Naive thymus-derived CD4-positive, alpha-beta T cell (primary cell): ENCODE measurements at regions not wholly inside any gene's neighbourhood (a gene's known extent, or its start where the extent isn't known, plus 50 kb on each side); places are given as distances from the start of the nearest gene placed in this dataset.

ENCODE experiments used
- ATAC-seq: fragments of 150-1000 bp; cut with Tn5 transposase; 2 replicates; pipeline ENCODE4 v1.10.0; 2021; ENCODE audit warnings: mild to moderate bottlenecking, moderate library complexity
- CTCF ChIA-PET: fragments of 350-600 bp; sonication (Branson Sonifier 250); formaldehyde crosslinking; loops from one replicate; lab custom pipeline; 2021; ENCODE audit warnings: antibody characterized with exemption; lab: Charles Lee
- POLR2A ChIA-PET: fragments of 350-600 bp; sonication (Branson Sonifier 250); formaldehyde crosslinking; loops from one replicate; lab custom pipeline; 2021; ENCODE audit warnings: antibody characterized with exemption, inconsistent platforms; lab: Charles Lee
- DNase-seq, 9 donors: peaks; one replicate each; pipeline versions ENCODE4 v3.0.0 to v3.0.0-alpha.2; 2020 to 2022; ENCODE audit warnings: mixed read lengths in 1 of 9
- H3K27ac ChIP-seq: one replicate; pipeline ENCODE4 v1.7.0; 2013; ENCODE audit warnings: mild to moderate bottlenecking, low read depth, low read length, moderate library complexity
- H3K27me3 ChIP-seq, 2 donors: one replicate each; pipeline ENCODE4 v1.7.0; 2013; ENCODE audit warnings: low read length in 2 of 2, mild to moderate bottlenecking in 2 of 2, moderate library complexity in 2 of 2; ENCODE audit not compliant: control insufficient read depth in 2 of 2, insufficient read depth in 2 of 2
- H3K36me3 ChIP-seq, 3 experiments: 1 replicate in 2 of 3; 2 replicates in 1 of 3; pipeline ENCODE4 v1.7.0; 2013; ENCODE audit warnings: low read length in 3 of 3, mild to moderate bottlenecking in 3 of 3, moderate library complexity in 1 of 3; ENCODE audit not compliant: insufficient read depth in 3 of 3, control insufficient read depth in 2 of 3
- H3K4me1 ChIP-seq, 2 donors: one replicate each; pipeline ENCODE4 v1.7.0; 2013; ENCODE audit warnings: low read length in 2 of 2, mild to moderate bottlenecking in 2 of 2, moderate library complexity in 1 of 2; ENCODE audit not compliant: control insufficient read depth in 2 of 2, insufficient read depth in 2 of 2
- H3K4me3 ChIP-seq: 2 replicates; pipeline ENCODE4 v1.7.0; 2013; ENCODE audit warnings: mild to moderate bottlenecking, low read length
- H3K9me3 ChIP-seq, 3 experiments: 1 replicate in 2 of 3; 2 replicates in 1 of 3; pipeline ENCODE4 v1.7.0; 2013; ENCODE audit warnings: low read length in 3 of 3; ENCODE audit not compliant: control insufficient read depth in 2 of 3
- H3K27ac Mint-ChIP-seq, 9 donors: one replicate each; pipeline ENCODE4 v1.8.0; 2020 to 2022; ENCODE audit warnings: mixed read lengths in 9 of 9, mild to moderate bottlenecking in 8 of 9, moderate library complexity in 5 of 9, inconsistent platforms in 2 of 9
- H3K27me3 Mint-ChIP-seq, 5 donors: one replicate each; pipeline ENCODE4 v1.8.0; 2021 to 2022; ENCODE audit warnings: mixed read lengths in 5 of 5, mild to moderate bottlenecking in 1 of 5
- H3K36me3 Mint-ChIP-seq, 5 donors: one replicate each; pipeline ENCODE4 v1.8.0; 2020 to 2022; ENCODE audit warnings: mixed read lengths in 5 of 5, mild to moderate bottlenecking in 3 of 5, inconsistent platforms in 1 of 5
- H3K4me1 Mint-ChIP-seq, 7 donors: one replicate each; pipeline ENCODE4 v1.8.0; 2020 to 2022; ENCODE audit warnings: mixed read lengths in 7 of 7, mild to moderate bottlenecking in 3 of 7, inconsistent platforms in 1 of 7
- H3K4me3 Mint-ChIP-seq, 10 donors: one replicate each; pipeline ENCODE4 v1.8.0; 2020 to 2022; ENCODE audit warnings: mild to moderate bottlenecking in 10 of 10, mixed read lengths in 10 of 10, moderate library complexity in 6 of 10, inconsistent platforms in 2 of 10
- H3K9me3 Mint-ChIP-seq, 11 donors: one replicate each; pipeline ENCODE4 v1.8.0; 2020 to 2022; ENCODE audit warnings: mixed read lengths in 11 of 11, mild to moderate bottlenecking in 4 of 11, inconsistent platforms in 1 of 11, moderate library complexity in 1 of 11
- intact Hi-C, 2 donors: fragments of 100-400 bp; cut with micrococcal nuclease; formaldehyde crosslinking; loops; one replicate each; pipeline ENCODE4 v1.15.1; 2023

DNA sequence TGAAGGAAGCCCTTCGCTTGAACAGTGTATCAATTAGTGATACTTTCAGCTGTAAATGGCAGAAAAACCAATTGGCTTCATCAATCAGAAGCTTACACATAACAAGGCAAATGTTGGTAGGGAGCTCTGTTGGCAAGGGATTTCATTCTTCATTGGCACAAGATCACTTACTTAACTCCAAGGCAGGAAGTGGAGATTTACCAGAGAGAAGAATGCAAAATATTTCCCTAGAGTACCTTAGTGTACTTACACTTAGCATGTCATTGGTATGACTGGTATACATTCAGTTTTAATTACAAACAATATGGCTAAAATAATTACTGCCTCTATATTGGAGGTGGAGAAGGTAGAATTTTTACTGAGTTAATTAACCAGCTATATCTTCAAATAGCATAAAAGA lies 545.0 kb downstream of the GABRG1 start:
- H3K4me1 Mint-ChIP-seq: no peaks in the 10 kb centered on the region
- CTCF ChIA-PET: no interaction called here

DNA sequence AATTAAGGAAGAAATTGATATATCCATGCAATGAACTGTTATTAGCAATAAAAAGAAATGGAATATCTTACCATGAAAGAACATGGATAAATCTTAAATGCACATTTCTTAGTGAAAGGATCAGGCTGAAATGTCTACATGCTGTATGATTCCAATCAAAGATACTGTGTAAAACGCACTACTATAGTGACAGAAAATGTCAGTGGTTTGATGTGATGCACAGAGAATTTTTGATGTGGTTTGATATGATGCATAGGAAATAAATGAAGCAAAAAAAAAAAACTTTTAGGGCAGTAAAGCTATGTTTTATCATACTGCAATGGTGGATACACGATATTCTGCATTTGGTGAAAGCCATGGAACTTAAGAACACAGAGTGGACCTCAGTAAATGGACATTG lies 547.6 kb downstream of the GABRG1 start:
- no peak for ATAC-seq
- Mint-ChIP-seq H3K4me3 (no peak overlapping the region), H3K36me3 (no peaks in the 10 kb centered on the region)

More for the DNA sequence above, 545.0 kb downstream of the GABRG1 start:
- H3K4me1 ChIP-seq: no peaks in the 10 kb centered on the region
- Mint-ChIP-seq H3K27ac (no peak overlapping the region), H3K36me3 (no peaks in the 10 kb centered on the region), H3K4me3 (no peak overlapping the region), H3K9me3 (peaks cover 0 to 29% (median 5%) of the 10 kb centered on the region in 11 donors), H3K27me3 (no peaks in the 10 kb centered on the region)
- H3K27ac ChIP-seq: no peak overlapping the region
- intact Hi-C loops: no loop called here
- no peak overlapping the region for H3K4me3 ChIP-seq
- no peak for DNase-seq
- no peak for ATAC-seq
- POLR2A ChIA-PET: no interaction called here
- no peaks in the 10 kb centered on the region for H3K9me3 ChIP-seq
- no peaks in the 10 kb centered on the region for H3K27me3 ChIP-seq
- H3K36me3 ChIP-seq: no peaks in the 10 kb centered on the region

DNA sequence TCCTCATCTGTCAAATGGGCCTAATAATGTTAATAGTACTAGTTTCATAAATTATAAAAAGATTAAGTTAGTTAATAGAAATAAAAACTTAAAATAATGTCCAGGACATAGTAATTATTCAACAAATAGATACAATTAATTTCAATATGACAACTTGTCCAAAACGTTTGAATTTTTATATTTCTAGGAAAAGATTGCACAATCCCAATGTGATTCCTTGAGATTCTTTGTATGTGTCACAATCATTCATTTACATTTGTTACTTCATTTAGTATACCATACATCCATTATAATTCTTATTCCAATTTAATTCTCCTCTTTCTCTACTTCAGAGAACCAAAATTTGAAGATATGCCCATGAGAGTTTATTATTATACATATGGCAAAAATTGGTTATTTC lies 554.2 kb downstream of the GABRG1 start:
- ChIA-PET POLR2A (no interaction called here), CTCF (no interaction called here)
- no peaks in the 10 kb centered on the region for H3K36me3 Mint-ChIP-seq
- H3K27me3 Mint-ChIP-seq: no peaks in the 10 kb centered on the region
- H3K27me3 ChIP-seq: no peaks in the 10 kb centered on the region
- H3K36me3 ChIP-seq: no peaks in the 10 kb centered on the region
- no peak overlapping the region for H3K4me3 ChIP-seq
- intact Hi-C loops: no loop called here
- DNase-seq (no peak), ATAC-seq (no peak)
- H3K9me3 Mint-ChIP-seq: peaks cover 0 to 17% (median 3%) of the 10 kb centered on the region in 11 donors
- H3K27ac Mint-ChIP-seq: no peak overlapping the region
- no peaks in the 10 kb centered on the region for H3K9me3 ChIP-seq
- no peak overlapping the region for H3K4me3 Mint-ChIP-seq
- H3K27ac ChIP-seq: no peak overlapping the region
- no peaks in the 10 kb centered on the region for H3K4me1 Mint-ChIP-seq
- H3K4me1 ChIP-seq: no peaks in the 10 kb centered on the region

More for the DNA sequence above, 547.6 kb downstream of the GABRG1 start:
- Histone ChIP-seq H3K27ac (no peak overlapping the region), H3K27me3 (no peaks in the 10 kb centered on the region), H3K36me3 (no peaks in the 10 kb centered on the region), H3K4me1 (no peaks in the 10 kb centered on the region), H3K9me3 (no peaks in the 10 kb centered on the region), H3K4me3 (no peak overlapping the region)
- DNase-seq: no peak
- no peaks in the 10 kb centered on the region for H3K27me3 Mint-ChIP-seq
- peaks cover 0 to 17% (median 4%) of the 10 kb centered on the region in 11 donors for H3K9me3 Mint-ChIP-seq
- no peak overlapping the region for H3K27ac Mint-ChIP-seq
- intact Hi-C loops: no loop called here
- POLR2A ChIA-PET: no interaction called here
- H3K4me1 Mint-ChIP-seq: no peaks in the 10 kb centered on the region
- CTCF ChIA-PET: no interaction called here

DNA sequence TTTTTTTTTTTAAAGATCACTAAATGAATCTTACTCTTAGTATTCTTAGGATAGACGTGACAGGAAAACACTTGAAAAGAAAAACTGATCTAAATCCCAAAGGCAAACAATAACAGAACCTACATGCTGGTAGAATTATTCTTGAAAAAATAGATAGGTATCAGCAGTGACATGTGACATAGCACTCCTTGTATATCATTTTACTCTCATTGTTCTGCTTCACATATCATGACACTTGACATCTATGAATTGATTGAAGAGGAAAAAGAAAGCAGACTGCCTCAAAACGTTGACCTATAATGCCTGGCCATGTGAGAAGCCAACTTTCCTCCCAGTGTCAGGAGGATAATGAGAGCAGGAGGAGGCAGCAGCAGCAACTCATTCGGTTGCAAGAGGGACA lies 555.2 kb downstream of the GABRG1 start:
- no peak for DNase-seq
- H3K36me3 Mint-ChIP-seq: no peaks in the 10 kb centered on the region
- no peak overlapping the region for H3K27ac Mint-ChIP-seq
- H3K4me1 Mint-ChIP-seq: no peaks in the 10 kb centered on the region
- ChIA-PET POLR2A (no interaction called here), CTCF (no interaction called here)
- no peak overlapping the region for H3K27ac ChIP-seq
- no peak overlapping the region for H3K4me3 Mint-ChIP-seq
- no peaks in the 10 kb centered on the region for H3K36me3 ChIP-seq
- intact Hi-C loops: no loop called here
- H3K4me1 ChIP-seq: no peaks in the 10 kb centered on the region
- no peaks in the 10 kb centered on the region for H3K27me3 Mint-ChIP-seq
- peaks cover 0 to 17% (median 3%) of the 10 kb centered on the region in 11 donors for H3K9me3 Mint-ChIP-seq
- no peaks in the 10 kb centered on the region for H3K9me3 ChIP-seq
- H3K4me3 ChIP-seq: no peak overlapping the region
- no peaks in the 10 kb centered on the region for H3K27me3 ChIP-seq
- no peak for ATAC-seq

DNA sequence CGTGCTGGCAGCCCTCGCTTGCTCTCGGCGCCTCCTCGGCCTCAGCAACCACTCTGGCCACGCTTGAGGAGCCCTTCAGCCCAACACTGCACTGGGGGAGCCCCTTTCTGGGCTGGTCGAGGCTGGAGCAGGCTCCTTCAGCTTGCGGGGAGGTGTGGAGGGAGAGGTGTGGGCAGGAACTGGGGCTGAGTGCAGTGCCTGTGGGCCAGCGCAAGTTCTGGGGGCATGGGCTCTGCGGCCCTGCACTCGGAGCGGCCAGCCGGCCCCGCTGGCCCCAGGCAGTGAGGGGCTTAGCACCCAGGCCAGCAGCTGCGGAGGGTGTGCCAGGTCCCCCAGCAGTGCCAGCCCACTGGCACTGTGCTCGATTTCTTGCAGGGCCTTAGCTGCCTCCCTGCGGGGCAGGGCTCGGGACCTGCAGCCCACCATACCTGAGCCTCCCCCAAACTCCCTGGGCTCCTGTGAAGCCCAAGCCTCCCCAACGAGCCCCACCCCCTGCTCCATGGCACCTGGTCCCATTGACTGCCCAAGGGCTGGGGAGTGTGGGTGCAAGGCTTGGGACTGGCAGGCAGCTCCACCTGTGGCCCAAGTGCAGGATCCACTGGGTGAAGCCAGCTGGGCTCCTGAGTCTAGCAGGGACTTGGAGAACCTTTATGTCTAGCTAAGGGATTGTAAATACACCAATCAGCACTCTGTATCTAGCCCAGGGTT lies 556.8 kb downstream of the GABRG1 start:
- Mint-ChIP-seq H3K27me3 (no peaks in the 10 kb centered on the region), H3K36me3 (no peaks in the 10 kb centered on the region), H3K4me3 (no peak overlapping the region), H3K27ac (no peak overlapping the region), H3K9me3 (peaks cover 0 to 9% (median 3%) of the 10 kb centered on the region in 11 donors), H3K4me1 (no peaks in the 10 kb centered on the region)
- no peaks in the 10 kb centered on the region for H3K9me3 ChIP-seq
- H3K4me1 ChIP-seq: no peaks in the 10 kb centered on the region
- intact Hi-C loops: no loop called here
- no peak overlapping the region for H3K4me3 ChIP-seq
- no peaks in the 10 kb centered on the region for H3K27me3 ChIP-seq
- ChIA-PET POLR2A (no interaction called here), CTCF (no interaction called here)
- DNase-seq (no peak), ATAC-seq (no peak)
- no peaks in the 10 kb centered on the region for H3K36me3 ChIP-seq
- H3K27ac ChIP-seq: no peak overlapping the region

DNA sequence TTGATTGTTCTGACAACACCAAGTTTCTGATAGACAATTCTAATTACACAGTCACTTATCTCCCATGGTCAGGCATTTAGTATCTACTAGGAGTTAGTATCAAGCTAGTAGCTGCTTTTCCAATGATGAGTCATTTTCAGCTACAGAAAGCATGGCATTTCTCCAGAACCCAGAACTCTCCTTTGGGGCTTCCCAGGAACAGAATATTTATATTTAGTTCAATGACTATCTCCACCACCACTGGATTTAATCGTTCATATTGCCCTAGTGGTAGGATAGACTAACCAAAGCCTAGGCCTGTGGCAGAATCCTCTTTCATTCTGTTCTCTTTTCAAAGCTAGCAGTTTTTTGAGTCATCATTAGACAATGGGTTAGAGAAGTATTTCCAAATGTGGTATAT lies 569.4 kb downstream of the GABRG1 start:
- Mint-ChIP-seq H3K4me1 (peaks cover 0 to 2% (median 0%) of the 10 kb centered on the region in 7 donors), H3K27ac (no peak overlapping the region), H3K36me3 (no peaks in the 10 kb centered on the region)

DNA sequence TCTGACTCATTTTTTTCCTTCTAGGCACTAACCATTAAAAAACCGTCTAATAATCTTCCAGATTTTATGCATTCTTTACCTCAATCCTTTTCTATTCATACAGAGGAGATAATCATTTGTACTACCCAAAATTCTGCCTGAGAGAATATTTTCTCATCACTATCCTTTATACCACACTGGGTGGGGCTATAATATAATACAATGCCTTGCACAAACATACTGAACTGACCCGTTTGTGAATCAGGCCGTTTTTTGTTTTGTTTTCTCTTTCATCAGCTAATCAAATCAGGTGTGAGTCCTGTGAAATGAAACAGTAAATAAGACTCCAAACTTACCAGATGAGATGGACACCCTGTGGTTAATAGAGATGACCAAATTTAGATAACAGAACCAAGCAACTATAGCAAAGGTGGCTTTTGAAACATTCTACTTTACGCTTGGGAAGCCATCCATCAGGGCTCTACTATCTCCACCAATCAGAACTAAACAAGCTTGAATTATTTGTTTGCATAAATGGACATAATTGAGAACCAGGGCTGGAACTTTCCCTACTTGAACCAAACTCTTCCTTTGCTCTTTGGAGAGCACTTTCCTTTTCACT lies 573.0 kb downstream of the GABRG1 start:
- peaks cover 0 to 9% (median 3%) of the 10 kb centered on the region in 11 donors for H3K9me3 Mint-ChIP-seq

More for the DNA sequence above, 569.4 kb downstream of the GABRG1 start:
- Histone ChIP-seq H3K4me1 (no peaks in the 10 kb centered on the region), H3K9me3 (no peaks in the 10 kb centered on the region), H3K36me3 (no peaks in the 10 kb centered on the region), H3K27me3 (no peaks in the 10 kb centered on the region), H3K4me3 (no peak overlapping the region), H3K27ac (no peak overlapping the region)
- POLR2A ChIA-PET: no interaction called here
- H3K27me3 Mint-ChIP-seq: no peaks in the 10 kb centered on the region
- H3K4me3 Mint-ChIP-seq: no peak overlapping the region
- intact Hi-C loops: no loop called here
- ATAC-seq: no peak
- peaks cover 0 to 8% (median 3%) of the 10 kb centered on the region in 11 donors for H3K9me3 Mint-ChIP-seq
- CTCF ChIA-PET: no interaction called here
- no peak for DNase-seq

More for the DNA sequence above, 573.0 kb downstream of the GABRG1 start:
- H3K36me3 ChIP-seq: no peaks in the 10 kb centered on the region
- H3K36me3 Mint-ChIP-seq: no peaks in the 10 kb centered on the region
- ATAC-seq (no peak), DNase-seq (no peak)
- no peak overlapping the region for H3K27ac Mint-ChIP-seq
- ChIA-PET CTCF (no interaction called here), POLR2A (no interaction called here)
- no peak overlapping the region for H3K27ac ChIP-seq
- H3K4me1 Mint-ChIP-seq: peaks cover 0 to 2% (median 0%) of the 10 kb centered on the region in 7 donors
- H3K27me3 ChIP-seq: no peaks in the 10 kb centered on the region
- H3K9me3 ChIP-seq: no peaks in the 10 kb centered on the region
- no peaks in the 10 kb centered on the region for H3K4me1 ChIP-seq
- intact Hi-C loops: no loop called here
- H3K27me3 Mint-ChIP-seq: no peaks in the 10 kb centered on the region
- no peak overlapping the region for H3K4me3 ChIP-seq
- no peak overlapping the region for H3K4me3 Mint-ChIP-seq
